PFSK-1 (cell line): ENCODE measurements at regions not wholly inside any gene's neighbourhood (a gene's known extent, or its start where the extent isn't known, plus 50 kb on each side); places are given as distances from the start of the nearest gene placed in this dataset.

Experiments
- FOXP2 ChIP-seq: optimal IDR thresholded peaks from 2 replicates; pipeline ENCODE3; 2011; ENCODE audit warnings: borderline replicate concordance, control low read depth, inconsistent platforms; ENCODE audit not compliant: insufficient read depth; ENCODE audit errors: extremely low read length, extremely low read depth
- POLR2AphosphoS5 ChIP-seq: IDR thresholded peaks from 2 replicates; pipeline ENCODE4 v1.6.1; 2012; ENCODE audit warnings: low read depth, mild to moderate bottlenecking, control low read depth, low read length, moderate library complexity
- REST ChIP-seq, 2 experiments: IDR thresholded peaks; 2 replicates each; pipeline versions ENCODE4 v1.6.1 to v1.8.0; 2011 to 2012; ENCODE audit warnings: low read depth in 2 of 2, low read length in 2 of 2, control low read depth in 1 of 2, inconsistent platforms in 1 of 2, mild to moderate bottlenecking in 1 of 2, moderate library complexity in 1 of 2; ENCODE audit not compliant: insufficient read depth in 1 of 2
- SIN3A ChIP-seq: IDR thresholded peaks from 2 replicates; pipeline ENCODE4 v1.6.1; 2012; ENCODE audit warnings: mild to moderate bottlenecking, low read length, moderate library complexity, borderline replicate concordance; ENCODE audit not compliant: insufficient read depth
- TAF1 ChIP-seq: IDR thresholded peaks from 2 replicates; pipeline ENCODE4 v1.6.1; 2012; ENCODE audit warnings: low read length, control low read depth, borderline replicate concordance; ENCODE audit not compliant: insufficient read depth

GRCh38 chr21:43354026-43354420 lies 72.9 kb downstream of the SIK1 start:
- TF ChIP-seq TAF1 (no peak), REST (IDR thresholded peaks at IDR 0.05; ENCODE audit: insufficient read depth in 1 of 2, low read depth in 2 of 2, low read length in 2 of 2) (no peak), FOXP2 (no peak), POLR2AphosphoS5 (no peak), SIN3A (no peak)

DNA sequence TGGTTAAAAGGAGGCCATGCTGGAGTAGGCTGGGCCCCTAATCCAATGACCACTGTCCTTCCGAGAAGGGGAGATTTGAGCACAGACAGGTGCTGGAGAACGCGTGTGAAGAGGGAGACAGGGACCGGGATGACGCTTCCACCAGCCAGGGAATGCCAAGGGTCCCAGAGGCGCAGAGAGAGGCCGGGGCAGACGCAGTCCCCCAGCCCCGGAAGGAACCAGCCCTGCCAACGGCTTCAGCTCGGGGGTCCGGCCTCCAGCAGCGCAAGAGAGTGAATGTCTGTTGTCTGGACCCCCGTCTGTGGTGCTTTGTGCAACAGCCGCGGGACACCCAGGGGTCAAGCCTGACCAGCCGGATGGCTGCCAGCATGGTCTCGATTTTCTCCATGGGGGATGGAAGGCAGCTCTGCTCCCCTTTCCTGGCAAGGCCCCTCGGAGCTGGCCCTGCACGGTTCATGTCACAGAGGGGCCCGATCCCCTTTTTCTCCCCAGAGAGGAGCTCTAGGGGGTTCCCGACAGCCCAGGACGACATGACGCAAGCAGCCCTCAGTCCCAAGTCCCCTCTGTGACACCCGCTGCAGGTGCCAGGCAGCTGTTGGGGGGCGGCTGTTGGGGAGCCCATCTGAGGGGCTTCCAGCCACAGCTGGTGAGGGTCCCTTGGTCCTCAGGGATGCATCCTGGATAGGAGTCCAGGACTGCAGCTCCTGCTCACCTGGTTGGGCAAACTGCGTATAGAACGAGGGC lies 73.5 kb downstream of the SIK1 start:
- no peak for TF ChIP-seq FOXP2
- no peak for TF ChIP-seq REST (IDR thresholded peaks at IDR 0.05; ENCODE audit: insufficient read depth in 1 of 2, low read depth in 2 of 2, low read length in 2 of 2)
- no peak for TF ChIP-seq POLR2AphosphoS5
- no peak for TF ChIP-seq TAF1
- no peak for TF ChIP-seq SIN3A

DNA sequence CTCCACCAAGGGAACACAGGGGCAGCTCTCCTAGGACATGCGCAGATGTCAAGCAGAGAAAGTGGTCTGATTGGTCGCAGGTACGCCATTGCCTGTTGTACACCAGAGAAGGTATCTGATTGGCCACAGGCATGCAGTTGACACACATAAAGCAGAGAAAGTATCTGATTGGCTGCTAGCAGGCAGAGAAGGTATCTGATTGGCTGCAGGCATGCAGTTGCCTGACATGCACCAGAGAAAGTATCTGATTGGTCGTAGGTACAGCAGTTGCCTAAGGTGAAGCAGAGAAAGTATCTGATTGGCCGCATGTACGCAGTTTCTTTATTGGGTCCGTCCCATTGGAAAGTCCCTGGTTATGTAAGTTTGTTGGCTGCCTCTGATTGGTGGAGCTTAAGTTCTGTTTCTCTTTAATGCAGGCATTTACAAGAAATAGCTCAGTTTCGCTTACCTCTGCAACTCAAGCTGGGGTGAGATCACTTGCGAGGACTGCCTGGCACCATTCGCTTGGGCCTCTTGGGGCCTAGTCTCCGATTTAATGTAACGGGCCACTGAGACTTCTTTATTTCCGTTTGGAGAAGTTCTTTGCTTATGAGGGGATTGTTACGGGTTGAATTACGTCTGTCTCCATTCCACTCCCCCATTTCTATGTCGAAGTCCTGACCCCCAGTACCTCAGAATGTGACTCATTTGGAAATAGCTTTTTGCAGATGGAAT lies 74.2 kb downstream of the SIK1 start:
- TF ChIP-seq SIN3A (no peak), FOXP2 (no peak), POLR2AphosphoS5 (no peak), REST (IDR thresholded peaks at IDR 0.05; ENCODE audit: insufficient read depth in 1 of 2, low read depth in 2 of 2, low read length in 2 of 2) (no peak)

DNA sequence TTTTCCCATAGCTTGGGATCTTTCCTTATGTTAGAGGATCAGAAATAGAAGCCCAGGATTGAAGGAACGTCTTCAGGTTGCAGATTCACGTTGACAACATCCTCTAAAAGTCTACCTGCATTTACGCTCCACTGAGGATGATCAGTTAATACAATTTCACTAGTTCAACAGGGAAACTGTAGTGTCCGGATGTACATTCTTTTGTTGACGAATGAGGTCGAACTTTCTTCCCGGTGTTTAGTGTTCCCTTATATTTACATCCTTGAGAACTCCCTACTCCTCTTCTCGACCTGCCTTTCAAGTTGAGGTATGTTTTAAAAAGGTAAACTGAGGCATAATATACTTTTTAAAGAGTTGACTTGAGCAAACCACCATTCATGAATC lies 74.8 kb downstream of the SIK1 start:
- TF ChIP-seq SIN3A (no peak), REST (IDR thresholded peaks at IDR 0.05; ENCODE audit: insufficient read depth in 1 of 2, low read depth in 2 of 2, low read length in 2 of 2) (no peak), POLR2AphosphoS5 (no peak), FOXP2 (no peak), TAF1 (no peak)
